ENCODE measurements at regions not wholly inside any gene's neighbourhood (a gene's known extent, or its start where the extent isn't known, plus 50 kb on each side); places are given as distances from the start of the nearest gene placed in this dataset.

- DNase-seq, result no peak
Measured at GRCh38 chr5:166293892-166294291, 1997.6 kb upstream of the WWC1 start.

GRCh38 chr5:166302166-166302565, 1989.3 kb upstream of the WWC1 start:
- DNase-seq, result no peak

- DNase-seq, result no peak
Measured at GRCh38 chr5:166317425-166317824, 1974.0 kb upstream of the WWC1 start.

GRCh38 chr5:166320920-166321480, 1970.4 kb upstream of the WWC1 start:
- no peak for DNase-seq

GRCh38 chr5:166324372-166324771, 1967.1 kb upstream of the WWC1 start:
- no peak for DNase-seq

- DNase-seq, result no peak
Measured at GRCh38 chr5:166329149-166329800, 1962.2 kb upstream of the WWC1 start.

GRCh38 chr5:166330036-166330435, 1961.4 kb upstream of the WWC1 start:
- DNase-seq, result no peak

GRCh38 chr5:166331521-166331920, 1959.9 kb upstream of the WWC1 start:
- DNase-seq, result no peak

GRCh38 chr5:166338801-166339200, 1952.6 kb upstream of the WWC1 start:
- no peak for DNase-seq

- DNase-seq, result no peak
Measured at GRCh38 chr5:166340039-166340438, 1951.4 kb upstream of the WWC1 start.

GRCh38 chr5:166341740-166342337, 1949.6 kb upstream of the WWC1 start:
- DNase-seq, result no peak

- no peak for DNase-seq
Measured at GRCh38 chr5:166342402-166342801, 1949.0 kb upstream of the WWC1 start.

GRCh38 chr5:166346726-166347374, 1944.6 kb upstream of the WWC1 start:
- no peak for DNase-seq

GRCh38 chr5:166349046-166349445, 1942.4 kb upstream of the WWC1 start:
- DNase-seq, result no peak

- no peak for DNase-seq
Measured at GRCh38 chr5:166353580-166353979, 1937.9 kb upstream of the WWC1 start.

- no peak for DNase-seq
Measured at GRCh38 chr5:166354332-166354731, 1937.1 kb upstream of the WWC1 start.

GRCh38 chr5:166356096-166356495, 1935.3 kb upstream of the WWC1 start:
- DNase-seq, result no peak

- DNase-seq, result no peak
Measured at GRCh38 chr5:166358127-166358830, 1933.2 kb upstream of the WWC1 start.

- DNase-seq, result no peak
Measured at GRCh38 chr5:166363087-166363760, 1928.2 kb upstream of the WWC1 start.

- no peak for DNase-seq
Measured at GRCh38 chr5:166365164-166365563, 1926.3 kb upstream of the WWC1 start.

- no peak for DNase-seq
Measured at GRCh38 chr5:166367391-166367790, 1924.1 kb upstream of the WWC1 start.

- DNase-seq, result no peak
Measured at GRCh38 chr5:166369346-166369745, 1922.1 kb upstream of the WWC1 start.

GRCh38 chr5:166369807-166370206, 1921.6 kb upstream of the WWC1 start:
- no peak for DNase-seq
